ENCODE measurements at regions not wholly inside any gene's neighbourhood (a gene's known extent, or its start where the extent isn't known, plus 50 kb on each side); places are given as distances from the start of the nearest gene placed in this dataset.
"Not testable (repeated sequence)": the region's sequence is repeated elsewhere in the genome, so short reads cannot be mapped to it uniquely, and the experiment has no call there.

DNA sequence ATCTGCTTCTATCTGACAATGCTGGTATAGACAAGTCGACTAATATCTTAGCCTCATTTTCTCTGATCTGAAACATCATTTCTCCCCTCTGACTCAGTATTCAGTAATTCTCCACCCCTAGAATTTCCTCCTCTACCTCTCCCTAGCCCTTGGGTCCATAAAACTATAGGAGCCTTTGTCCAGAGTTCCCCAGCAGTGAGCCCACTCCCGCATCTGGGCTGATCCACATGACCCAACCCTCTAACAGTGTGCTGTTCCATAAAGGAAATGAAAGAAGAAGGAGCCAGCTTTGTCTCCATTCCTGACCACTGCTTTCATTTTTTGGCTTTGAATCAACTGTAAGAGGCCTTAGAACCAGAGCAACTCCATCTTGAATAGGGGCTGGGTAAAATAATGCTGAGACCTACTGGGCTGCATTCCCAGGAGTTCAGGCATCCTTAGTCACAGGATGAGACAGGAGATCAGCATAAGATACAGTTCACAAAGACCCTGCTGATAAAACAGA lies 222.7 kb upstream of the CDH8 start:
- not testable (repeated sequence) for DNase-seq

DNA sequence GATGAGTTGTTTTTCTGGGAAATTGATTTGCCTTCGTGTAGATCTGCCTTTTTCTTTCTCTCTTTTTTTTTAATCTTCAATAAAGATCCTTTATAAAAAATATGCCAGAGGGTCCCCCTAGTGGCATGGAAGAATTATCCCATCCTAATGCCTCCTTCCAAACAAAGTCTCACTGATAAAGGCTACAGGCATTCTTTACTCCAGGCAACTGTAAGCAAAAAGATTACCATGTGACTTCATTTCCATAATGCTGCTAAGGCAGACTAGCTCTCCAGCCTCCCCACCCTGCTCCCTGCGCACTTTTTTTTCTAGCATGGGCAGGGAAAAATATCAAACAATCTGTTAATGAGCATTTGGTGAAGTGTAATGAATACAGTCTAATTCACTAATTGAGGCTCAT lies 220.2 kb upstream of the CDH8 start:
- DNase-seq = no peak

DNA sequence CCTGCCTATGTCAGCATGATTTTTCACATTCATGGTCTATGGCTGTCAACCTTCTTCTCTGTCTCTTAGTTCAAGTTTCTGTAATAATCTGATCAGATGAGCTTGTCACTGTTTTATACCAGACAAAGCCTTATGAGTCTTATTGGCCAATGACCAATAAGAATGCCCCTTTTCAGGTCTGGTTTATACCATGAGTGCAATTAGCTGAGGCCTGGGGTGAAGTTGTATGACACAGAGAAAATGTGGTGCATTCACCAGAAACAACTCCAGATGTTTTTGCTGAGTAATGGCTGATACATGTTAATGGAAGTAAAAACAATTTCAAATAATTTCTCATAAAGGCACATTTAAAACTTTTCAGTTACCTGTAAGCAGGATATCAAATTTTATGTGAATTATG lies 218.6 kb upstream of the CDH8 start:
- DNase-seq = peak in 1 of 3 donors; percentile 17

DNA sequence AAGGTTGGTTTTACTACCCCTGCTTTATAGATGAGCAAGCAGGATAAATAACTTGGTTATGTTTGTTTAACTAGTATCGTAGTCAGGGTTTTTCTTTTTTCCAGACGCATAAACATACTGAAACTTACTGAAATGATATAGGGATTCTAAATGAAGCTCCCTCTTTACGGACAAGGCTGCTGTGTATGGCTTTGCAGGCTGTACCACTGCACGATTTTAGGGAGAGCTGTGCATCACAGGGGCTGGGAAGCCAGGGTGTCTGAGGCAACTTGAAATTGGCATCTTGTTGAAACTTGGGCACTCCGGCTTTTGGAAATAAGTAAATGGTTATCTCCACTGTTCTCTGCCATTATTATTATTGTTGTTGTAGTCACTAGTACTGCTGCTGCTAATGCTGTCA lies 218.1 kb upstream of the CDH8 start:
- DNase-seq = no peak

DNA sequence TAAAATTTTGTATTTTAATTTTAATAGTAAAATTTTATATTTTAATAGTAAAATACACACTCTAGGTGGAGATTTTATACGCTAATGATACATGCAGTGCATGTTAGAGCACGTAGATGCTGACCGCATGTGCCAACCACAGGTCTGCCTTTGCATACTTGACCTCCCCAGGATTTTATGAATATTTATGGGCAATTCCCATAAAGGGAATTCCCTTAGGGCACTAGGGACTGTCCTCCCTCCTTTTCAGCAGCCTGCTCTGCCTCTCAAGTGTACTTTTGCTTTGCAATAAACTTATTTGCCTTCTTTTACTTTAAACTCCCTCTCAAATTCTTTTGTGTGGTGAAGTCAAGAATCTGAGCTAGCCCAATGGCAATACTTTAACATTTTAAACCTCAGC lies 217.7 kb upstream of the CDH8 start:
- DNase-seq = no peak

DNA sequence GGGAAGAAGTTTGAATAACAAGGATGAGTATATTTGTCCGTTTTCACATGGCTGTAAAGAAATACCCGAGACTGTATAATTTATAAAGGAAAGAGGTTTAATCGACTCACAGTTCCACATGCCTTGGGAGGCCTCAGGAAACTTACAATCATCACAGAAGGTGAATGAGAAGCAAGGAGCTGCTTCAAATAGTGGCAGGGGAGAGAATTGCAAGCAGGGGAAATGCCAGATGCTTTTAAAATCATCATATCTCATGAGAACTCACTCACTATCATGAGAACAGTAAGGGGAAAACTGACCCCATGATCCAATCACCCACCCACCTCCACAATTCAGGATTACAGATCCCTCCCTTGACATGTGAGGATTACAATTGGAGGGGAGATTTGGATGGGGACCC lies 212.8 kb upstream of the CDH8 start:
- no peak for DNase-seq

DNA sequence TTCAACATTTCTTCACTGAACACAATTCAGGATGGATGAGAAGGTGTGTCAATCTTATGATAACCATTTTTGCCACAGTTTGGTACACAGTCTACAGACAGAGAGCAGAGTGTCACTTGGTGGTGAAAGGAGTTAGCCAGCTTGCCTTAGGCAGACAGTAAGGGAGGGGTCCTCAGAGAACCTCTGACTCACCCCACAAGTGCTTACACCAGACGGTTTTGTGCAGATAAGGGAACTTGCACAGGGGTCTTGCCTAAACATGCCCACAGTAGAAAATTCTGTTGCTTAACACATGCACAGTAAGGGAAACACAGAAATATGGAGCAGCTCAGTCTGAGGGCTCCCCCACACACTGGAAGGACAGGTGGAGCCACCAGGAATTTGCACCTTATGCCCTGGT lies 204.5 kb upstream of the CDH8 start:
- DNase-seq = no peak

DNA sequence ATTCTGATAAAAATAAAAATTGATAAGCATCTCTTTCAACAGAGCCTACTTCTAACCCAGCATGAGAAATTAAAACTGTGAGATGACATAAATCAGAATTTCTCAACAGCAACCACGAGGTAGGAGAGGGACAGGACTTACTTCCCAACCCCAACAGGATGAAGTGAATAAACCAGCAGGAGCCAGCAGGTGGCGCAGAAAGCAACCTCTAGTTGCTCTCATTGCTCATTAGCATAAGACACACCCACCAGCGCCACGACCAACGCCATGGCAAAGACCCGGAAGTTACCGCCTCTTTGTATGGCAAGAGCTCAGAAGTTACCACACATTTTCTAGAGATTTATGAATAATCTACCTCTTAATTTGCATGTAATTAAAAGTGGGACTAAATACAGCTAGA lies 189.4 kb upstream of the CDH8 start:
- DNase-seq = peak; percentile 12 to 45 (median 16)

DNA sequence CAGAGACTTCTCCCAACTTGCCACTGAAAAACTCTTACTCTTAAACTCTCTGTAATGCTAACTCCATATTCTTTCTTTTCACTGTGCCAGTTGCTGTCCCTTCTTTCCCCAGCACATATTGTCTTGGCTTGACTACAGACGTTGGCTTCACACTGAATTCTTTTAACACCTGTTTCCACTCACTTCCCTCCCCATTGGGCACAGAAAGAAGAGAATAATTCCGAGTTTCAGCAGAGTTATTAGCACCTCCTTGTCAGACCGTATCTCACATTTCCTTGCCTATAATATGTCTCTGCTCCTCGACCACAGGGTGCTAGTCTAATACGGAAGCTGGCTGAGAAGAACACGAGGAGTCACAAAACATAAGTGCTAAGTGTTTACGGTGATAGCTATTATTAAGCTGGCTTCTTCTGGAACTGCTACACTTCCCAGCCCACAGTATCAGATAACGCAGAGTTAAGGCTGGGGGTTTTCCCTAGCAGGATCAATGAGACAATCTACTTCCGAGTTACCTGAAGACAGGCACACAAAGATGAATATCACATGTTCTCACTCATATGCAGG lies 188.5 kb upstream of the CDH8 start:
- no peak for DNase-seq

DNA sequence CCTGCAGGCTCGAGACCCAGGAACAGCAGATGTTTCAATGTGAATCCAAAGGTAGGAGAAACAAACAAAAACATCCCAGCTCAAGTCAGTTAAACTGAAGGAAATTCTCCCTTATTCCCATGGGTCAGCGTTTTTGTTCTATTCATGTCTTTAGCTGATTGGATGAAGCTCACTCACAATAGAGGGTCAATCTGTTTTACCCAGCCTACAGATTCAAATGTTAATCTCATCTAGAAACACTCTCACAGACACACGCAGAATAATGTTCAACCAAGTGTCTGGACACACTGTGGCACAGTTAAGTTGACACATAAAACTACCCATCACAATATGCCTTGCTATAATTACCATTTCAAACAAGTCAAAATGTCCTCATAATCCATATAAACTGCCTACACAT lies 180.6 kb upstream of the CDH8 start:
- DNase-seq = no peak

DNA sequence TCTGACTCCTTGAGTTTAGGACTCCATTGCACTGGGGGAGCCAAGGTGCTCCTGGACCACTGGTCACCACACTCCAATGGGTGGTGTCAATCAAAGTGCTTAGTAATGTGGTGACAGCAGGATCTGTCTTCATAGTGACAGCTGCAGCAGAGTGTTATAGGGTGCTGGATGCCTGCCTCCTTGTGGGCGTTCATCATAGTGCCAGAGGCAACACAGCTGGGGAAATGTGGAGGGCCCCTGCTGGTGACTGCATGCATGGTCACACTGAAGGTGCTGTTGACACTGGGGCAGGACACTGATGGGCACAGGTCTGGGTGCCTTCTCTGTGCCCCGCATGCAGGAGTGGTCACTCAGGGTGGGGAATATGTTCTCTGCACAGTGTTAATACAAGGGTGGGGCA lies 177.5 kb upstream of the CDH8 start:
- DNase-seq = no peak

DNA sequence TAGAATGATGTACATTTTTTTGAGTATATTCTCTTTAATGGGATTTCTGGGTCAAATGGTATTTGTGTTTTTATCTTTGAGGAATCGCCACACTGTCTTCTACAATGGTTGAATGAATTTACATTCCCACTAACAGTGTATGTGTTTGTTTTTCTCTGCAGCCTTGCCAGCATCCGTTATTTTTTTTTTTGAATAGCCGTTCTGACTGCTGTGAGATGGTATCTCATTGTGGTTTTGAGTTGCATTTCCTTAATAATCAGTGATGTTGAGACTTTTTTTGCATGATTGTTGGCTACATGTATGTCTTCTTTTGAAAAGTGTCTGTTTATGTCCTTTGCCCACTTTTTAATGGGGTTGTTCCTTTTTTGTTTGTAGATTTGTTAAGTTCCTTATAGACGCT lies 172.7 kb upstream of the CDH8 start:
- no peak for DNase-seq

DNA sequence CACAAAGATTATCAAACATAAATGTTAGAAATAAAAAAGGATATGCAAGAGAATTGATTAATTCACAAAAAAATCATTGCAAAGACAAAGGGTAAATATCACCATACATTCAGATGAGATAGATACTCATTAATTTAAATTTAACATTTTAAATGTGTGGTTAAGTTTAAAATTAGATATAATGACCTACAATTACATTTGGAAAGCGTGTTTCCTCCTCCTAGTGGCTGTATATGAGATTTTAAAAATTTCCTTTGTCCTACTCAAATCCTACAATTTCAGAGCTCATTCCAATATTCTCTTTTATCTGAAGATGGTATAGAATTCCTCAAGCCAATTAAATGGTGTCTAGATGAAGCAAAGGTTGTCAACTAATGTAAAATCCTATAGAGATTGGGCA lies 169.2 kb upstream of the CDH8 start:
- no peak for DNase-seq

DNA sequence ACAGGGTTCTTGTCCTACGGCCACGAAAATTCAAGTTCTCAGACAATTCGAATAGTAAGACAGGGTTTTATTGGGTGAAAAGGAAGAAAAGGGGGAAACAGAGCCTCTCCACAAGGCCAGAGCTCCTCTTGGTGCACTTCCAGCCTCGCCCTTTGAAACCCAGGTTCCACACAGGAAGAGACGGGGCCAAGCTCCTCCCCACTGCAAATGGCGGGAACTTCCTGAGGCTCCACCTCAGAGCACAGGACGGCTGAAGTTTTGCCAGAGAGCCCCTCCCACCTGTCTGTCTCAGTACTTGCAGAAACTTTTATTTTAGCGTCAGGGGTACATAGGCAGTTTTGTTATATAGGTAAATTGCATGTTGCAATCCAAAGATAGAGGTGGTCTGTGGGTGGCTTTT lies 165.7 kb upstream of the CDH8 start:
- DNase-seq = no peak

DNA sequence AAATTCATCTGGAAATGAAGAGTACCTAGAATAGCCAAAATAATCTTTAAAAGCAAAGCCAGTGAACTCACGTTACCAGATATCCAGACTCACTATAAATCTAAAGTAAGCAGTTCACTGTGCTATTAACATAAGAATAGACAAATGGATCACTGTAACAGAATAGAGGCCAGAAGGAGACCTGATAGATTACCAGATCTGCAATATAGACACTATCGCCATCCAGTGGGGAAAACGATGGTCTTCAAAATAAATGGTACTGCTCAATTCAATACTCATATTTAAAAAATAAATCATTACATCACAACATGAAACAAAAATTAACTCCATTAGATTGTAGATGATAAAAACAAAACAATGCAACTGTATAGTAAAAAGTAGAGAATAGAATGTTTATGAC lies 158.6 kb upstream of the CDH8 start:
- peak in 1 of 3 donors; percentile 2 for DNase-seq

DNA sequence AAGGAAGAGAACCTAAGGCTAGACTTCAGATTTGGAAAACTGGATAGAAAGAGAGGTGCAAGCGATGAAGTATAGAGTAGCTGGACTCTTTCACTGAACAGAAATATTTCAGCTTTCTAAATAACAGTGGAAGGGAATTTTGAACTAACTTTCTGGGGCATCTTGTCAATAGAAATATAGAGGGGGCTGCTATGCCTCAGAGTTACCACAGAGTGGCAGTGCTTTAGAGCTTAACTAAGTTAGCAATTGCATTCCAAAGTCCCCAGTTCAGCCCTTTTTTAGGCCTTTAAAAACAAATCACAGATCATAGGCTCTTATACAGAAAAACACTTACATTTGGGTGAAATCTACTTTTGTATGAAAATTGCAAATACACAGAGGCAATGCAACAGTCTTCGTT lies 154.2 kb upstream of the CDH8 start:
- peak; percentile 3 to 22 (median 8) for DNase-seq

DNA sequence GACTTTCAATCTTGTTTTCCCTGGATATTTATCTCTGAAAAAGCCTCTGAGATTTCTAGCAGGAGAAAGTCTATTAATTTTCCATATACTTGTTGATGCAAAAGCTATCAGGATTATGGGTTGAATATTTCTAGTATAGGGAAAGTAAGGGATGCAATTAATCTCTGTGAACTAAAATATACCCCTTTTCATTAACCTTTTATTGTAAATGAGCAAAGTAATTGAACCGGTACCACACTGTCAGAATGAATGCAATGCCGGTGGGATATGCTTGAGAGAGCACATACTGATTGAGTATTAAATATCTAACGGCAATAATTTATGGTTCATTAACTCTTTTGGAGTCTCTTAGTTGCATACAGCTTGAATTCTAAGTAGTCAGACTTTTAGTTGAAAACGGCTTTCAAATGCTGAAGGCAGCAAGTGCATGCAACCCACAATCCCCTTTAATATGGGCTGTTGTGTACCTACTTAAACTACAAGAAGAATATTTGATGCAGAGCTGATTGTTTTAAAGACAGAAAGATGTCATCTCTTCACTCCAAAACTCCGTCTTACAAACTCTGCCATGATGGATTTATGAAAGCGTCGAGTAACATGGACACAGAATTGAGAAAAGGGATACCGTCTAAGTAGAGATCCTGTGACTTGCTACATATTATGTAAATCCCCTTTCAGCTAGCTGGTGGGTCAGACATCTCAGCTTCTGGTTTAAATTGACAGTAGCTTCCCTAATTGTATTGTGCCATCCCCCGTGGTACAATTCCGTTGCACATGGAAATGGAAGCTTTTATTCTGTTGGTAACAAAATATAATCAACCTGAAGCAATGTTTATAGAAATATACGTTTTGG lies 141.3 kb upstream of the CDH8 start:
- DNase-seq = no peak

DNA sequence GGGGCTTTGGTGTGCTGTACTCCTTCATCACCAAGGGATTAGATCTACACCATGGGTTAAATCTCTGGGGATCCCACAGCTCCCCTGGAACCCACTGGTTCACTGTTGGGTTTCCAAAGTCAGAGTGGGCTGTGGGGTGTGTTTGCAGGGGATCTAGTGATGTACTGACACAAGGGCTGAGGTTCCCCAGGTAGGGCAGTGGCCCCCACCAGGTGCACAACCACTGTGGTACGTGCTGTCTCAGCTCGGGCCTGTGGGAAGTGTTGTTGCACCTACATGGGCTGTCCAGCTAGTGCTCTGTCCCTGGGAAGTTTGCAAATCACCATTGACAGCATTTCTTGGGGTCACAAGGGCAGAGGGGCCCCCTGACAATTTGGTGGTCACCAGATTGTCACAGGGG lies 134.4 kb upstream of the CDH8 start:
- DNase-seq = no peak

DNA sequence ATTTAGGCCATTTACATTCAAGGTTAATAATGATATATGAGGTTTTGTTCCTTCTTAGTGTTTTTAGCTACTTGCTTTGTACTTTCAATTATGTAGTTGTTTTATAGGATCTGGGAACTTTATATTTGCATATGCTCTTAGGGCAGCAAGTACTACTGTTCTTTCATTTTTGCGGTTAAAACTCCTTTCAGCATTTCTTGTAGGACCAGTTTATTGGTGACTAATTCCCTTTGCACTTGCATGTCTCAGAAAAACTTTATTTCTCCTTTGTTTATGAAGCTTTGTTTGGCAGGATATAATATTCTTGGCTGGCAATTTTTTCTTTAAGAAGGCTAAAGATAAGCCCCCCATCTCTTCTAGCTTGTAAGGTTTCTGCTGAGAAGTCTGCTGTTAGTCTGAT lies 131.3 kb upstream of the CDH8 start:
- no peak for DNase-seq

DNA sequence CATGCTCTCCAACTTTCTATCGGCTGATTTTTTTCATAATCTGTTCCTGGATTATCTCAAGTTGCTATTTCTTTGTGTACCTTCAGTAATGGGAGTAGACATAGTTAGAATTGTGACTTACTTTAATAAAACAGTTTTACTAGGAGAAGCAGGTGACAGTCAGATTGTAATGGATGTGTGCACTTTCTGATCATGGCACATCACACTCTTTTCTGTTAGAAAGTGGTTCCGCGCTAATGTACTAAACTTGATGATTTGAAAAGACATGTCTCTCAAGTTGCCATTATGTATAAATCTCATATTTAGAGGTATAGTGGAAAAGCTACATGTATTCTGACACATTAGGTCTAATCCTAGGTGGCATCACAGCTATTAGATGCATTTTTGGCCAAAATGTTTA lies 121.3 kb upstream of the CDH8 start:
- DNase-seq = no peak

DNA sequence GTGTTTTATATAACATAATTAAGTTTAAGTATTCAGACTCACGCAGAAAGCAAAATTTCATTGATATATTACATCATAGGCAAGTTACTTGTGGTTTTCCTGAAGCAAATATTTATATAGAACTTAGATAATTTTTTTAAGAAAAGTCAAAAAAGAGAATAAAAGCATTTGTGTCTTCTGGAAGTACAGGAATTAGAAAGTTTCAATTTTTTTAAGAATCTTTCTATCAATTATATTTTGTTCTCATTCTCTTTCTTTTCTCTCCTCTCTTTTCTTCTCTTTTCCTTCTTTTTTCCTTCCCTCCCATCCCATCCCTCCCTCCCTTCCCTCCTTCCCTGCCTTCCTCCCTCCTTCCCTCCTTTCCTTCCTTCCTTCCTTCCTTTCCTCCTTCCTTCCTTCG lies 120.7 kb upstream of the CDH8 start:
- no peak for DNase-seq

DNA sequence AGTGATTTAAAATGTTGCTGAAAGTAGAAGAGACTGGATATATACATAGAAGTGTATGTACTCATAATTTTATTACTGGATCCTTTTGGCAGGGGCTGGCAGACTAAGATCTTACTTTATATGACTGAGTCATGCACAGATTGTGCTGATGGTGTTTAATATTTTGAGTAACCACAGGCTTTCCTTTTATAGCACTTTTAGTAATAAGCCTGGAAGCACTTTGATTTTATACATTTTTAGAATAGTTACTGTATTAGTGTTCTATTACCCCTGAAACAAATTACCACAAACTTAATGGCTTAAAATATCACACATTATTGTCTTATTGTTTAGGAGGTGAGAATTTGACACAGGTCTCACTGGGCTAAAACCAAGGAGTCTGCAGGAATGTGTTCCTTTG lies 113.4 kb upstream of the CDH8 start:
- peak in 1 of 3 donors; percentile 78 for DNase-seq

DNA sequence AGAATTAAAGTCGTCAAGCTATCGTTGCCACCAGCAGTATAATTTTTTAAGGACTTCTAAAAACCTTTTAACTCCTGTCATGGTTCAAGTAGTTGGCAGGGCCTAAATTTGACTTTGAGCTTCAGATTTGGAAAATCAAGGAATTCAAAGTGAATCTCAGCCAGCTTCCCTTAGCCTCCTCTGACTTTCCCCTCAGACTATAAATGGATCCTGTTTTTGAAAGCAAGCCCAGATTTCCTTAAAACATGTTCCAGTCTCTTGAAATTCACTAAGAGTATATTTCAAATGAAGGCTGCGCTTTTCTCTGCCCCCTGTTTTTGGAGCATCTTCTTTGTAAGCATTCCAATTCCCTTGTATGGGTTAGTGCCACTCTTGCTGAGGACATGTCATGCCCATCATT lies 101.8 kb upstream of the CDH8 start:
- peak in 2 of 3 donors; percentile 39 to 64 for DNase-seq

DNA sequence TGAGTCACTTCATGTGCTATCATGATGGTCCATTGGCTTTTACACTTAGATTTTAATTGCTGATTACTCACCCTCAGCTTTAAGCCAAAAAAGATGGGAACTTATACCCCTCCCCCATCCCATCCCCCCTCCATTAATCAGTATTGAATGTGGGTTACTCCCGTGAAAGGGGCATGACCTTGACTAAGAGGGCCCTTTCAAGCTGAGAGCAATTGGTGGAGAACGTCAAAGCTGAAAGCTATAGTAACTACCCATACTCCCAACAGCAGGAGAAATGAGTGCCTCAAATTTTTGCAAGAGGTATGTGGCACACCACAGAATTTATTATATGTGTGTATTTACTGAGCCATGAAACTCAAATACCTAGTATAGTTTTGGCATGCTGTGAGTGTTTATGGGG lies 99.7 kb upstream of the CDH8 start:
- peak in 1 of 3 donors; percentile 86 for DNase-seq

Measured in muscle of back (tissue), 3 donors.